Osteoblast (primary cell): ENCODE measurements at regions not wholly inside any gene's neighbourhood (a gene's known extent, or its start where the extent isn't known, plus 50 kb on each side); places are given as distances from the start of the nearest gene placed in this dataset.

Source experiments
- DNase-seq: peaks from one replicate; pipeline ENCODE4 v3.0.0; 2011; ENCODE audit warnings: low spot score, mixed read lengths; ENCODE audit not compliant: insufficient read length; ENCODE audit errors: missing footprints
- H2AFZ ChIP-seq: 2 replicates; pipeline ENCODE4 v1.6.0; 2011; ENCODE audit warnings: mild to moderate bottlenecking, low read length
- H3K27ac ChIP-seq: 2 replicates; pipeline ENCODE4 v1.5.1; 2011; ENCODE audit warnings: mild to moderate bottlenecking, low read depth, low read length, moderate library complexity
- H3K27me3 ChIP-seq: 2 replicates; pipeline ENCODE4 v1.6.0; 2012; ENCODE audit warnings: mild to moderate bottlenecking, control low read depth, inconsistent platforms, low read length, moderate library complexity; ENCODE audit not compliant: insufficient read depth
- H3K36me3 ChIP-seq: 2 replicates; pipeline ENCODE4 v1.5.1; 2011; ENCODE audit warnings: mild to moderate bottlenecking, low read length, control low read depth, moderate library complexity; ENCODE audit not compliant: insufficient read depth
- H3K4me1 ChIP-seq: 2 replicates; pipeline ENCODE4 v1.5.1; 2011; ENCODE audit warnings: mild to moderate bottlenecking, low read length, control low read depth, moderate library complexity; ENCODE audit not compliant: insufficient read depth
- H3K4me2 ChIP-seq: 2 replicates; pipeline ENCODE4 v1.6.0; 2011; ENCODE audit warnings: mild to moderate bottlenecking, low read length; ENCODE audit not compliant: insufficient read depth
- H3K4me3 ChIP-seq: fragments of 200-600 bp; sonication (generic); 3 replicates; pipeline ENCODE4 v1.5.1; 2012; ENCODE audit warnings: mild to moderate bottlenecking, low read length, inconsistent platforms; ENCODE audit not compliant: insufficient read depth
- H3K79me2 ChIP-seq: 2 replicates; pipeline ENCODE4 v1.6.0; 2012; ENCODE audit warnings: mild to moderate bottlenecking, low read length, control low read depth, inconsistent platforms; ENCODE audit not compliant: insufficient read depth
- H3K9me3 ChIP-seq: 2 replicates; pipeline ENCODE4 v1.5.1; 2011; ENCODE audit warnings: low read depth, low read length, control low read depth
- H4K20me1 ChIP-seq: 2 replicates; pipeline ENCODE4 v1.6.0; 2012; ENCODE audit warnings: mild to moderate bottlenecking, low read length, control low read depth; ENCODE audit not compliant: insufficient read depth
- TF ChIP-seq, protein P1 (sequence below): IDR thresholded peaks from 2 replicates; pipeline ENCODE4 v1.5.1; 2011; ENCODE audit warnings: mild to moderate bottlenecking, low read depth, low read length, moderate library complexity; ENCODE audit errors: extremely low read depth

DNA sequence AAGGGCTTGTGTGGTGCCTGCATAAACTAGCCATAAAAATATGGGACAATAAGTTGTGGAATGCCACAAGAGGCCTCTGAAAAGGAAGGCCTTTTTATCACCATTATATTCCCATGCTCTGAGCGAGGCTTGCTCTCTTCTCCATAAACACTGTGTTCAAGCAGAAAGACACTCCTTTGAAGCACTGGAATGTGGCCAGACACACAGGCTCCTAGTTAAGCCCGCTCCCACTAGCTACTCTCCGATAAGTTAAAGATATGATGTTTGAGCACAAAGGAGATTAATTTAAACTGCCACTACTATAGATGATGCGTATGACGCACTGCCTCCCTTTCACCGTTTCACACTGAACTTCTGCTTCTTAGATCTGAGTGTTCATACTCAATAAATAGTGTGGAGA is 188.7 kb upstream of the TWIST2 start:
- H3K4me1 ChIP-seq: no peaks in the 10 kb centered on the region
- no peak overlapping the region for H2AFZ ChIP-seq
- H3K4me3 ChIP-seq: no peak overlapping the region
- H3K36me3 ChIP-seq: no peaks in the 10 kb centered on the region
- no peak overlapping the region for H3K4me2 ChIP-seq
- H3K79me2 ChIP-seq: no peaks in the 10 kb centered on the region
- no peak for DNase-seq
- TF ChIP-seq, protein P1, sequence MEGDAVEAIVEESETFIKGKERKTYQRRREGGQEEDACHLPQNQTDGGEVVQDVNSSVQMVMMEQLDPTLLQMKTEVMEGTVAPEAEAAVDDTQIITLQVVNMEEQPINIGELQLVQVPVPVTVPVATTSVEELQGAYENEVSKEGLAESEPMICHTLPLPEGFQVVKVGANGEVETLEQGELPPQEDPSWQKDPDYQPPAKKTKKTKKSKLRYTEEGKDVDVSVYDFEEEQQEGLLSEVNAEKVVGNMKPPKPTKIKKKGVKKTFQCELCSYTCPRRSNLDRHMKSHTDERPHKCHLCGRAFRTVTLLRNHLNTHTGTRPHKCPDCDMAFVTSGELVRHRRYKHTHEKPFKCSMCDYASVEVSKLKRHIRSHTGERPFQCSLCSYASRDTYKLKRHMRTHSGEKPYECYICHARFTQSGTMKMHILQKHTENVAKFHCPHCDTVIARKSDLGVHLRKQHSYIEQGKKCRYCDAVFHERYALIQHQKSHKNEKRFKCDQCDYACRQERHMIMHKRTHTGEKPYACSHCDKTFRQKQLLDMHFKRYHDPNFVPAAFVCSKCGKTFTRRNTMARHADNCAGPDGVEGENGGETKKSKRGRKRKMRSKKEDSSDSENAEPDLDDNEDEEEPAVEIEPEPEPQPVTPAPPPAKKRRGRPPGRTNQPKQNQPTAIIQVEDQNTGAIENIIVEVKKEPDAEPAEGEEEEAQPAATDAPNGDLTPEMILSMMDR: no peak
- no peaks in the 10 kb centered on the region for H3K9me3 ChIP-seq
- no peak overlapping the region for H3K27ac ChIP-seq
- H4K20me1 ChIP-seq: no peaks in the 10 kb centered on the region
- H3K27me3 ChIP-seq: peaks cover 3% of the 10 kb centered on the region

- no peaks in the 10 kb centered on the region for H3K79me2 ChIP-seq
- no peak overlapping the region for H3K27ac ChIP-seq
- no peaks in the 10 kb centered on the region for H3K36me3 ChIP-seq
- DNase-seq: no peak
- H4K20me1 ChIP-seq: no peaks in the 10 kb centered on the region
- TF ChIP-seq, protein P1: no peak
- H3K27me3 ChIP-seq: peaks cover 11% of the 10 kb centered on the region
- H3K4me2 ChIP-seq: no peak overlapping the region
- H3K9me3 ChIP-seq: no peaks in the 10 kb centered on the region
- no peak overlapping the region for H2AFZ ChIP-seq
- H3K4me1 ChIP-seq: no peaks in the 10 kb centered on the region
- no peak overlapping the region for H3K4me3 ChIP-seq
These were observed 184.3 kb upstream of the TWIST2 start for GRCh38 chr2:238663586-238663985.

DNA sequence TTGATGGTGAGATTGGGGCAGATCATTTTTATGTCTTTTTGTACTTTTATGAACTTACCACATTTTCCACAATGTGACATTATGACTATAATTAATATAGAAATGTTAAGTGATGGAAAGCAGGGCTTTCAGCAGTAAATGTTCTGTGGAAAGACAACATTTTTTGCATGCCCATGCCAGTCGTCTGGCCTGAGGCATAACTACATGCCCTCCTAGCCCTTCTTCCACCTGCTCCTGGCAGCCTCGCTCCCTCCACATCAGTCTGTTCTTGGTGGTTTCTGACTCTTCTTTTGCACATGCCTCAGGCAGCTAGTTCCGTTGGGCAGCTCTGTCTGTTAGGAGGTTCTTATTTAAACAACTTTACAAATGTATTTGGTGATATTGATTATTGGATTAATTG is 182.0 kb upstream of the TWIST2 start:
- H3K4me2 ChIP-seq: no peak overlapping the region
- no peaks in the 10 kb centered on the region for H3K4me1 ChIP-seq
- no peak for DNase-seq
- H3K27ac ChIP-seq: no peak overlapping the region
- H2AFZ ChIP-seq: no peak overlapping the region
- TF ChIP-seq, protein P1: no peak
- no peaks in the 10 kb centered on the region for H4K20me1 ChIP-seq
- H3K79me2 ChIP-seq: no peaks in the 10 kb centered on the region
- no peaks in the 10 kb centered on the region for H3K36me3 ChIP-seq
- H3K9me3 ChIP-seq: no peaks in the 10 kb centered on the region
- H3K27me3 ChIP-seq: peaks cover 11% of the 10 kb centered on the region
- no peak overlapping the region for H3K4me3 ChIP-seq

DNA sequence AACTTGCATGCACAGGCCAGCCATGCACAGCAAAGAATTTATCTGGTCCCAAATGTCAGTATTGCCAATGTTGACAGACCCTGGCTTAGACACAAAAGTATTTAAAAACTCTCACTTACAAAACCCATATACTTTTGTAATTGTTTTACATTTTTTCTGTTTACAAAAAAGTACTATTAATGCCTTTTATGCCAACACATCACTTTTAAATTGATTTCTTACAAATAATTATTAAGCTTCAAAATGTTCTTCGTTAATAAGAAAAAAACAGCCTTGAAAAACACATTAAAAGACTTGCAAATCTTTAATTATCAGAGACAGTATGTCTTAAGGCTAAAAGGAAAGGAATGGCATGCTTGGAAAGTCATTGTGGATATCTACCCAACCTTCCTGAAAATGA is 181.3 kb upstream of the TWIST2 start:
- Histone ChIP-seq H3K4me1 (no peaks in the 10 kb centered on the region), H3K27ac (no peak overlapping the region), H4K20me1 (no peaks in the 10 kb centered on the region), H3K27me3 (peaks cover 11% of the 10 kb centered on the region), H3K4me3 (no peak overlapping the region), H3K36me3 (no peaks in the 10 kb centered on the region), H2AFZ (no peak overlapping the region), H3K79me2 (no peaks in the 10 kb centered on the region), H3K9me3 (no peaks in the 10 kb centered on the region), H3K4me2 (no peak overlapping the region)
- TF ChIP-seq, protein P1: no peak
- DNase-seq: no peak
